Breast epithelium (tissue), 3 donors: ENCODE measurements at regions not wholly inside any gene's neighbourhood (a gene's known extent, or its start where the extent isn't known, plus 50 kb on each side); places are given as distances from the start of the nearest gene placed in this dataset.

Experiments used
- POLR2A ChIP-seq: fragments of 450-650 bp; IDR thresholded peaks from one replicate; pipeline ENCODE4 v1.6.1; 2016; ENCODE audit warnings: antibody characterized with exemption, mild to moderate bottlenecking, moderate library complexity
- POLR2AphosphoS5 ChIP-seq, 3 donors: sonication (generic); formaldehyde crosslinking; IDR thresholded peaks; one replicate each; pipeline ENCODE4 v1.6.1; 2017; ENCODE audit warnings: antibody characterized with exemption in 3 of 3
- TF ChIP-seq, protein P1 (sequence below), 3 donors: fragments of 450-650 bp; IDR thresholded peaks; one replicate each; pipeline ENCODE4 v1.5.1; 2016 to 2017; ENCODE audit warnings: antibody characterized with exemption in 3 of 3, mild to moderate bottlenecking in 3 of 3, moderate library complexity in 3 of 3

- TF ChIP-seq, protein P1, sequence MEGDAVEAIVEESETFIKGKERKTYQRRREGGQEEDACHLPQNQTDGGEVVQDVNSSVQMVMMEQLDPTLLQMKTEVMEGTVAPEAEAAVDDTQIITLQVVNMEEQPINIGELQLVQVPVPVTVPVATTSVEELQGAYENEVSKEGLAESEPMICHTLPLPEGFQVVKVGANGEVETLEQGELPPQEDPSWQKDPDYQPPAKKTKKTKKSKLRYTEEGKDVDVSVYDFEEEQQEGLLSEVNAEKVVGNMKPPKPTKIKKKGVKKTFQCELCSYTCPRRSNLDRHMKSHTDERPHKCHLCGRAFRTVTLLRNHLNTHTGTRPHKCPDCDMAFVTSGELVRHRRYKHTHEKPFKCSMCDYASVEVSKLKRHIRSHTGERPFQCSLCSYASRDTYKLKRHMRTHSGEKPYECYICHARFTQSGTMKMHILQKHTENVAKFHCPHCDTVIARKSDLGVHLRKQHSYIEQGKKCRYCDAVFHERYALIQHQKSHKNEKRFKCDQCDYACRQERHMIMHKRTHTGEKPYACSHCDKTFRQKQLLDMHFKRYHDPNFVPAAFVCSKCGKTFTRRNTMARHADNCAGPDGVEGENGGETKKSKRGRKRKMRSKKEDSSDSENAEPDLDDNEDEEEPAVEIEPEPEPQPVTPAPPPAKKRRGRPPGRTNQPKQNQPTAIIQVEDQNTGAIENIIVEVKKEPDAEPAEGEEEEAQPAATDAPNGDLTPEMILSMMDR (IDR thresholded peaks at IDR 0.05): no peak
- TF ChIP-seq POLR2A (no peak), POLR2AphosphoS5 (IDR thresholded peaks at IDR 0.05) (no peak)
Observed at GRCh38 chr6:106783640-106784566, 154.5 kb downstream of the QRSL1 start.
